Kidney epithelial cell (primary cell): ENCODE measurements at regions not wholly inside any gene's neighbourhood (a gene's known extent, or its start where the extent isn't known, plus 50 kb on each side); places are given as distances from the start of the nearest gene placed in this dataset.

Experiments
- DNase-seq: peaks from one replicate; pipeline ENCODE4 v3.0.0-alpha.2; 2010; ENCODE audit warnings: low read depth
- H3K27me3 ChIP-seq: 2 replicates; pipeline ENCODE4 v1.6.0; 2011; ENCODE audit warnings: low read length; ENCODE audit not compliant: control insufficient read depth, insufficient read depth
- H3K36me3 ChIP-seq: 2 replicates; pipeline ENCODE4 v1.5.1; 2011; ENCODE audit warnings: low read length; ENCODE audit not compliant: control insufficient read depth, insufficient read depth
- H3K4me3 ChIP-seq: 2 replicates; pipeline ENCODE4 v1.5.1; 2011; ENCODE audit warnings: low read depth, mild to moderate bottlenecking, control low read depth, low read length
- TF ChIP-seq, protein P1 (sequence below): IDR thresholded peaks from 2 replicates; pipeline ENCODE4 v1.5.1; 2011; ENCODE audit warnings: mild to moderate bottlenecking, moderate library complexity, low read length, control low read depth, inconsistent platforms; ENCODE audit not compliant: insufficient read depth, poor library complexity, severe bottlenecking

DNA sequence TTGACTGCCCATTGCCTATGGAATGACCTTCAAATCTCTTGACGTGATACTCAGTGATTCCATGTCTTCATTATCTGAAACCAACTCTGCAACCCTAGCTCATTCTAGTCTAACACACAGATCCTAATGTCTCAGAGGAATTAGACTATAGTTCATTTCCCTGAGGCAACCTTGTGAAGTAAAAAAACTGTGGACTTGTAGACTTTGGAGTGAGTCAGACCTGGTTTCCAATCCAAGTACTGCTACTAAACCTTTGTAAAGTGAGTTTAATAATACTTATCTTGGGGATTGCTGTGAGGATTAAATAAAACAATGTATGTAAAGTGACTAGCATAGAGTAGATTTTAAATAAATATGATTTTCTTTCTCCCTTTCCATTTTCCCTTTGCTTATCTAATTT lies 226.1 kb downstream of the BLID start:
- DNase-seq: no peak
- no peaks in the 10 kb centered on the region for H3K36me3 ChIP-seq
- H3K27me3 ChIP-seq: no peaks in the 10 kb centered on the region
- TF ChIP-seq, protein P1, sequence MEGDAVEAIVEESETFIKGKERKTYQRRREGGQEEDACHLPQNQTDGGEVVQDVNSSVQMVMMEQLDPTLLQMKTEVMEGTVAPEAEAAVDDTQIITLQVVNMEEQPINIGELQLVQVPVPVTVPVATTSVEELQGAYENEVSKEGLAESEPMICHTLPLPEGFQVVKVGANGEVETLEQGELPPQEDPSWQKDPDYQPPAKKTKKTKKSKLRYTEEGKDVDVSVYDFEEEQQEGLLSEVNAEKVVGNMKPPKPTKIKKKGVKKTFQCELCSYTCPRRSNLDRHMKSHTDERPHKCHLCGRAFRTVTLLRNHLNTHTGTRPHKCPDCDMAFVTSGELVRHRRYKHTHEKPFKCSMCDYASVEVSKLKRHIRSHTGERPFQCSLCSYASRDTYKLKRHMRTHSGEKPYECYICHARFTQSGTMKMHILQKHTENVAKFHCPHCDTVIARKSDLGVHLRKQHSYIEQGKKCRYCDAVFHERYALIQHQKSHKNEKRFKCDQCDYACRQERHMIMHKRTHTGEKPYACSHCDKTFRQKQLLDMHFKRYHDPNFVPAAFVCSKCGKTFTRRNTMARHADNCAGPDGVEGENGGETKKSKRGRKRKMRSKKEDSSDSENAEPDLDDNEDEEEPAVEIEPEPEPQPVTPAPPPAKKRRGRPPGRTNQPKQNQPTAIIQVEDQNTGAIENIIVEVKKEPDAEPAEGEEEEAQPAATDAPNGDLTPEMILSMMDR: no peak
- H3K4me3 ChIP-seq: no peak overlapping the region

DNA sequence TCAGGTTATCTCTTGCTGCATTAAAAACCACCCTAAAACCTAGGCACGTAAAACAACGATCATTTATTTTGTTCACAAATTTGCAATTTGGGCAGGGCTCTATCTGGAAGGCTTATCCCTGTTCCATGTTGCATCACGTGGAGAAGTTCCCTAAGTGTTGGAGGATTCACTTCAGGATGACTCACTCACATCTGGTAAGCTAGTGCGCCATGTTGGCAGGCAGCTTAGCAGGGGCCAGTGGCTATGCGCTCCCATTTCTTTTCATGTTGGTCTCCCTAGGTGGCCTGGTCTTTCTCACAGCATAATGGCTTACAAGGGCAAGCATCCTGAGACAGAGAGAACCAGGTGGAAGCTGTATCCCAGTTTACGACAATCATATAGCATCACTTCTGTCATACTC lies 226.8 kb downstream of the BLID start:
- Histone ChIP-seq H3K27me3 (no peaks in the 10 kb centered on the region), H3K36me3 (no peaks in the 10 kb centered on the region), H3K4me3 (no peak overlapping the region)
- TF ChIP-seq, protein P1: no peak
- no peak for DNase-seq

DNA sequence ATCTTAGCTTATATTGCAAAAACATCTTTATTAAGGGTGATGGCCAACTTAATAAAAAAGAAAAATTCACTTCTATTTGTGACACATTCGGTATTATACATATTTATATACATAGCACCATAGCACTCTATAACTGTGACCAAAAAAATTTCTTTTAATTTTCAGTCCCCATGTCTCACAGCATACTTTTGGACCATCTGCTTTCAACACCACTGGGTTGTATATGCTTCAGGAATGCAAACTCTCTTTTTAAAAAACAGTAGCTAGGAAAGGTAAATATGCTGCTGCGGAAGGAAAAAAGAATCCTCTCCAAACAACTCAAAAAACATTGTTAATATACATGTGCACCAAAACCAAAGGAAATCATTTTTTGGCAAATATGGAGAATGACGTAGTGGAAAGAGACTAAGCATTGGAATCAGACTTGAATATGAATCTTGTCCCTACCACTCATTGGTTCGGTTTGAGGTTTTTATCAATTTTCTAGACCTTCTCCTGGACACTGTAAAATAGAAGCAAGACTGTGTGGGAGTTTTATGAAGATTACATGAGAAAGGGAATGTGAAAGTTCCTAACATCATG lies 227.9 kb downstream of the BLID start:
- no peaks in the 10 kb centered on the region for H3K36me3 ChIP-seq
- no peaks in the 10 kb centered on the region for H3K27me3 ChIP-seq
- no peak for DNase-seq
- no peak overlapping the region for H3K4me3 ChIP-seq
- TF ChIP-seq, protein P1: no peak

DNA sequence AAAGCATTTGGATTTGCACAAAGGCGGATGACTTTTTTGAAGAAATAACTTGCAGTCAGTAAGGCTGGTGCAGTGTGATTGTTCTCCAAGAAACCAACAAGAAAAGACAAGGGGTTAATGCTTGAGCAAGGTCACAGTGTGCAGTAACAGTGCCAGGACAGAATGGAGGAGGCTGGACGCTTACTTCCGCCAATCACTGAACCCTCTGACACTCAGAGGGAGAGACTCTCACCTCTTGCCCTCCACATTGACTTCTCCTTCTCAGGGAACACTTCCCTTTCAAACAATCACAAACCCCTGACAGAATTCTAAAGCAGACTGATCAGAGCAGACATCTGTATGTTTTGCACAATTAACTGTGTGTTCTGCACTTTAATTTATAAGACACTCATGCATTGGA lies 228.4 kb downstream of the BLID start:
- Histone ChIP-seq H3K4me3 (no peak overlapping the region), H3K27me3 (no peaks in the 10 kb centered on the region)

DNA sequence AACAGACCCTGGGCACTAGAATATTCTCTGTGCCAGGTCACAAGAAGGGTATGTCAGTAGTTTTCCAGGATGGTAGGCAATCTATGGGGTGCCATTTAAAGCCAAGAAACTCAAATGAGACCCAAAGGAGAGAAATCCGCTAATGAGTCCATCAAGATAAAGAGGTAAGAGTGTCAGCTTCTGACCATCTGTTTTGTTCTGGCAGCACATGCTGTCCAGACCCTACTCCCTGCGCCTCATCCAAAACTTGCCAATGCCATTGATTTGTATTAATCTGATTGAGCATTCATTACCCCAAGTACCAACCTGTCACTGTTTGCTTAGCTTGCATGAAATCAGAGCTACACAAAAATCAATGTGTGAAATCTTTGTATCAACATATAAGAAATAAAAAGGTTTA lies 229.0 kb downstream of the BLID start:
- Histone ChIP-seq H3K4me3 (no peak overlapping the region), H3K27me3 (no peaks in the 10 kb centered on the region), H3K36me3 (no peaks in the 10 kb centered on the region)
- TF ChIP-seq, protein P1: no peak
- no peak for DNase-seq

More for the DNA sequence above, 228.4 kb downstream of the BLID start:
- no peak for DNase-seq
- TF ChIP-seq, protein P1: no peak
- no peaks in the 10 kb centered on the region for H3K36me3 ChIP-seq
